HG03095 (cell line): ENCODE measurements at regions not wholly inside any gene's neighbourhood (a gene's known extent, or its start where the extent isn't known, plus 50 kb on each side); places are given as distances from the start of the nearest gene placed in this dataset.

ENCODE experiments used
- ATAC-seq: cut with Tn5 transposase; IDR thresholded peaks from one replicate; pipeline ENCODE4 v1.9.1; 2021; ENCODE audit warnings: moderate library complexity; ENCODE audit not compliant: unreplicated experiment

DNA sequence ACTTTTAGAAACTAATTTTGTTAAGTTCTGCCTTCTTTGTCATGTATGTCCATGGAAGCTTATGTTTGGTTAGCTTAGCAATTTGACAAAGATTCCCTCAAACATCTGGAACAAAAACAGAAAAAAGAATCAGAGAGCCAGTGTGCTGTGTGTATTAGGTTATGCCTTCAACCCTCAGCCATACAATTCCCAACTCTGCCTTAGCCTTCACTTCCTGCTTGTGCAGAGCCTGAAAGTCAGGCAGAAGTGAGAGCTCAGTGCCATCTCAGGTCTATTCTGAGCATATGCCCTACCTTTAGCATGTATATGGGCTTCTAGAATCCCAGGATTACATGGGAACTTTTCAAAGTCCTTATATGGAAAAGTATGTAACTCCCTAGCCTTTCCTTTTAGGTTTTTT lies 58.2 kb upstream of the STOX2 start:
- ATAC-seq: no peak

DNA sequence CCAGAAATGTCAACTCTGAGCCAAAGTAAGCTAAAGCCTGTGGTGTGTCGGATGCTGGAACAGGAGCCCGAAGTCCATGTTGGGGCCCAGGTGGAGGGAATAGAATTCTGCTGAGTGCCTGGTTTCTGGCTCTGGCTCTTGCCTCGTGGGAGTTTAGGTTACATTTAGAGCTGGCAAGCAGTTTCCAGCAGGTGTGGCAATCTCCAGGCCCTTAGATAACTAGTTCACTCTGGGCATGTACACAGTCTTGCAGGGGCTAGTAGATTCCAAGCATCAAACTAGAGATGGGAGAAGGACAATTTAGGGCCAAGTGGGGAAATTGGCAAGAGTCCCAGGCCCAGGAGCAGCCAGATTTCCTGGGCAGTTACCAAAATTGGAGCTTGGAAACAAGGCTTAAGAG lies 56.3 kb upstream of the STOX2 start:
- no peak for ATAC-seq

DNA sequence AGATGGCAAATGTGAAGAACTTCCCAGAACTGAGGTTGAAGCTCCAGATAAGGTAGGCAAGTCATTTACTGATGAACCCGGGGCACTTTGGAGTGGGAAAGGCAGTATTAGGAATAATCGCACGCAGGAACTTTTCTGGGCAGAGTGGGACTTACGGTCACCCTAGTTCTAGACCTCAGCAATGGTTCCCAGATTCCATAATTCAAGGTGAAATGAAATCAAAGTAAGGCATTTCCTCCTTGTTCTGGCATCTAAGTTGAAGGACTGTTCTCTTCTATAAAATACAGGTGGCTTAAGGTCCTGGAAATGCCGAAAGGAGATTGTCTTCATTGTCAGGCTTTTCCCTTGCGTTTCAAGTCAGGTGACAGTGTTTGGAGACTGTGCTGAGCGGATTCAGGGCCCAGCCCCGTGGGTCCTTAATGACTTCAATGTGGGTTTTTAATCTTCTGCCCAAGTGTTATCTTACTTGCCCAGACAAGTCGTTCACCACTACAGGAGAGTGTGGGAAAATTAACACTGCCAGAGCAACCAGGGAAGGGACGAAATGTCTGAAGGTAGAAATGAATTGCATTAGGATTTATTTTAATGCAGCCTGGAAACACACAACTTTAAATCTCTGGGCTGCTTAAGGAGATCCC lies 52.1 kb upstream of the STOX2 start:
- no peak for ATAC-seq

DNA sequence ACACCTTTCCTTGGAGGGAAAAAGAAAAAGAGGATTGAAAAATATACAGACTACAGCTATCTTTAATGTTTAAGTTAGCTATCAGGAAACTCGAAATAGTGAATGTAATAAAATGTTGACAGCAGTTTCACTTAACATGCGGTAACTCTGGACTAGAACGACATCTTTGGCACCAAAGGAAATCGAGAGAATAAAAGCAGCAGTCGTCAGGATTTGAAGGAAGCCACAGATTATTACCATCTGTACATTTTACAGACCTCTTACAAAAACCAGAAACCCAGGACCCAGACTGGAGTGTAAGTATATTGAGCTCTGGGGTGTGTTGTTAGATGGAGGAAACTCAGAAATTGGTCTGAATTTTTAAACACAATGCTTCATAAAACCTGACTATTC lies 51.6 kb upstream of the STOX2 start:
- ATAC-seq: no peak
